ENCODE measurements at regions not wholly inside any gene's neighbourhood (a gene's known extent, or its start where the extent isn't known, plus 50 kb on each side); places are given as distances from the start of the nearest gene placed in this dataset.

- Histone ChIP-seq H3K4me3 (ENCODE audit: low read depth, low read length) (no peak overlapping the region), H3K36me3 (ENCODE audit: control insufficient read depth, insufficient read depth, low read length) (no peaks in the 10 kb centered on the region), H3K27me3 (ENCODE audit: control insufficient read depth, insufficient read depth, low read length) (no peaks in the 10 kb centered on the region)
- DNase-seq (ENCODE audit: low read depth): no peak
- no peak for FAIRE-seq
- TF ChIP-seq, protein P1, sequence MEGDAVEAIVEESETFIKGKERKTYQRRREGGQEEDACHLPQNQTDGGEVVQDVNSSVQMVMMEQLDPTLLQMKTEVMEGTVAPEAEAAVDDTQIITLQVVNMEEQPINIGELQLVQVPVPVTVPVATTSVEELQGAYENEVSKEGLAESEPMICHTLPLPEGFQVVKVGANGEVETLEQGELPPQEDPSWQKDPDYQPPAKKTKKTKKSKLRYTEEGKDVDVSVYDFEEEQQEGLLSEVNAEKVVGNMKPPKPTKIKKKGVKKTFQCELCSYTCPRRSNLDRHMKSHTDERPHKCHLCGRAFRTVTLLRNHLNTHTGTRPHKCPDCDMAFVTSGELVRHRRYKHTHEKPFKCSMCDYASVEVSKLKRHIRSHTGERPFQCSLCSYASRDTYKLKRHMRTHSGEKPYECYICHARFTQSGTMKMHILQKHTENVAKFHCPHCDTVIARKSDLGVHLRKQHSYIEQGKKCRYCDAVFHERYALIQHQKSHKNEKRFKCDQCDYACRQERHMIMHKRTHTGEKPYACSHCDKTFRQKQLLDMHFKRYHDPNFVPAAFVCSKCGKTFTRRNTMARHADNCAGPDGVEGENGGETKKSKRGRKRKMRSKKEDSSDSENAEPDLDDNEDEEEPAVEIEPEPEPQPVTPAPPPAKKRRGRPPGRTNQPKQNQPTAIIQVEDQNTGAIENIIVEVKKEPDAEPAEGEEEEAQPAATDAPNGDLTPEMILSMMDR (IDR thresholded peaks at IDR 0.05; ENCODE audit: insufficient read depth, low read length, severe bottlenecking): no peak
Observed at GRCh38 chr14:39555749-39556148, 123.5 kb upstream of the FBXO33 start.

GRCh38 chr14:39554576-39554975 lies 122.3 kb upstream of the FBXO33 start:
- FAIRE-seq (no peak), DNase-seq (ENCODE audit: low read depth) (no peak)
- H3K36me3 ChIP-seq (ENCODE audit: control insufficient read depth, insufficient read depth, low read length): no peaks in the 10 kb centered on the region
- TF ChIP-seq, protein P1 (IDR thresholded peaks at IDR 0.05; ENCODE audit: insufficient read depth, low read length, severe bottlenecking): no peak
- H3K4me3 ChIP-seq (ENCODE audit: low read depth, low read length): no peak overlapping the region
- H3K27me3 ChIP-seq (ENCODE audit: control insufficient read depth, insufficient read depth, low read length): no peaks in the 10 kb centered on the region

DNA sequence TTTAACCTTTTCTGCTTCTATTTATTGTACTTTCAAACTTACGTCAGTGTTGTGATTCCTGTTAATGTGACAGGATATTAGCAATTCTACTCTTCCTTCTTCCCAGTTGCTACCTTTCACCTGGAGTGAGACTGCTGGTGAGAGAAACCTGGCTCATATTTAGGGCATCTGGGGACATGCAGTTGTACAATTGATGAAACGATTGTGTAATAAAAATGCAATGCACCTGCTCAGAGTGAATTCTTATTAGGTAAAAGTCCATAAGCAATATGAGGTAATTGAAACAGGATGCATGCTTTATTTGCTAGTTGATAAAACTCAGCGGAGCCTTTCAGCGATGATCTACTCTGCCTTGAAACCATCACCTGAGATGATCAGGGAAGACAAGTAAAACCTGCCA lies 116.1 kb upstream of the FBXO33 start:
- TF ChIP-seq, protein P1 (IDR thresholded peaks at IDR 0.05; ENCODE audit: insufficient read depth, low read length, severe bottlenecking): no peak
- no peak overlapping the region for H3K4me3 ChIP-seq (ENCODE audit: low read depth, low read length)
- FAIRE-seq (no peak), DNase-seq (ENCODE audit: low read depth) (no peak)
- no peaks in the 10 kb centered on the region for H3K36me3 ChIP-seq (ENCODE audit: control insufficient read depth, insufficient read depth, low read length)
- H3K27me3 ChIP-seq (ENCODE audit: control insufficient read depth, insufficient read depth, low read length): no peaks in the 10 kb centered on the region

- no peak for DNase-seq (ENCODE audit: low read depth)
- TF ChIP-seq, protein P1 (IDR thresholded peaks at IDR 0.05; ENCODE audit: insufficient read depth, low read length, severe bottlenecking): no peak
Observed at GRCh38 chr14:39547845-39548244, 115.6 kb upstream of the FBXO33 start.

GRCh38 chr14:39505812-39506211 lies 73.6 kb upstream of the FBXO33 start:
- Histone ChIP-seq H3K36me3 (ENCODE audit: control insufficient read depth, insufficient read depth, low read length) (no peaks in the 10 kb centered on the region), H3K4me3 (ENCODE audit: low read depth, low read length) (no peak overlapping the region), H3K27me3 (ENCODE audit: control insufficient read depth, insufficient read depth, low read length) (no peaks in the 10 kb centered on the region)
- TF ChIP-seq, protein P1 (IDR thresholded peaks at IDR 0.05; ENCODE audit: insufficient read depth, low read length, severe bottlenecking): no peak
- DNase-seq (ENCODE audit: low read depth) (no peak), FAIRE-seq (no peak)

More at GRCh38 chr14:39547845-39548244, 115.6 kb upstream of the FBXO33 start:
- no peaks in the 10 kb centered on the region for H3K36me3 ChIP-seq (ENCODE audit: control insufficient read depth, insufficient read depth, low read length)
- H3K4me3 ChIP-seq (ENCODE audit: low read depth, low read length): no peak overlapping the region
- no peaks in the 10 kb centered on the region for H3K27me3 ChIP-seq (ENCODE audit: control insufficient read depth, insufficient read depth, low read length)
- FAIRE-seq: no peak

DNA sequence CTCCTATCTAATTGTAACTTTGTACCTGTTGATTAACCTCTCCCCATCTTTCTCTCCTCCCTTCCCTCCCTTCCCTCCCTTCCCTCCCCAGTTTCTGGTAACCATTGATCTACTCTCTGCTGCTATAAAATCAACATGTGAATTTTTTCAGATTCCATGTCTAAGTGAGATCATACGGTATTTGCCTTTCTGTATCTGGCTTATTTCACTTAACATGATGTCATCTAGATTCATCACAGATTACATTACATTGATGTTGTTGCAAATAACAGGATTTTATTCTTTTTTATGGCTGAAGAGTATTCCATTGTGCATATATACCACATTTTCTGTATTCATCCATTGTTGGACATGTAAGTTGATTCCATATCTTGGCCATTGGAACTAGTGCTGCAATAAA lies 68.0 kb upstream of the FBXO33 start:
- FAIRE-seq (no peak), DNase-seq (ENCODE audit: low read depth) (no peak)
- TF ChIP-seq, protein P1 (IDR thresholded peaks at IDR 0.05; ENCODE audit: insufficient read depth, low read length, severe bottlenecking): no peak
- Histone ChIP-seq H3K4me3 (ENCODE audit: low read depth, low read length) (no peak overlapping the region), H3K36me3 (ENCODE audit: control insufficient read depth, insufficient read depth, low read length) (no peaks in the 10 kb centered on the region), H3K27me3 (ENCODE audit: control insufficient read depth, insufficient read depth, low read length) (no peaks in the 10 kb centered on the region)

Data from bronchial epithelial cell (primary cell).